Astrocyte (in vitro differentiated cells and primary cell): ENCODE measurements at regions not wholly inside any gene's neighbourhood (a gene's known extent, or its start where the extent isn't known, plus 50 kb on each side); places are given as distances from the start of the nearest gene placed in this dataset.
A peak's percentile ranks its signal among the peaks of the same experiment; 100 is the strongest.

ENCODE experiments used
- DNase-seq: peaks from one replicate; pipeline ENCODE4 v3.0.0-alpha.2; 2010; ENCODE audit warnings: low read depth
- FAIRE-seq: peaks from 2 replicates; lab custom pipeline; 2011; peaks lifted over from hg19 to GRCh38; lab: Jason Lieb, UNC
- H2AFZ ChIP-seq: 2 replicates; pipeline ENCODE4 v1.6.0; 2012; ENCODE audit warnings: low read depth, low read length, inconsistent platforms
- H3K27ac ChIP-seq: 2 replicates; pipeline ENCODE4 v1.5.1; 2011; ENCODE audit warnings: low read depth, low read length, inconsistent platforms
- H3K27me3 ChIP-seq: 2 replicates; pipeline ENCODE4 v1.6.0; 2011; ENCODE audit warnings: low read length, inconsistent platforms; ENCODE audit not compliant: insufficient read depth
- H3K36me3 ChIP-seq: 2 replicates; pipeline ENCODE4 v1.5.1; 2011; ENCODE audit warnings: low read length, inconsistent platforms; ENCODE audit not compliant: insufficient read depth
- H3K4me1 ChIP-seq: 2 replicates; pipeline ENCODE4 v1.5.1; 2011; ENCODE audit warnings: low read length, inconsistent platforms; ENCODE audit not compliant: insufficient read depth
- H3K4me2 ChIP-seq: 2 replicates; pipeline ENCODE4 v1.6.0; 2012; ENCODE audit warnings: low read length, inconsistent platforms
- H3K4me3 ChIP-seq: 2 replicates; pipeline ENCODE4 v1.5.1; 2011; ENCODE audit warnings: low read depth, mild to moderate bottlenecking, low read length, inconsistent platforms; ENCODE audit not compliant: insufficient read depth
- H3K79me2 ChIP-seq: 2 replicates; pipeline ENCODE4 v1.6.0; 2012; ENCODE audit warnings: mild to moderate bottlenecking, low read length, inconsistent platforms; ENCODE audit not compliant: insufficient read depth
- H3K9ac ChIP-seq: 2 replicates; pipeline ENCODE4 v1.6.0; 2012; ENCODE audit warnings: mild to moderate bottlenecking, low read length, inconsistent platforms
- H3K9me3 ChIP-seq: 2 replicates; pipeline ENCODE4 v1.5.1; 2012; ENCODE audit warnings: low read depth, mild to moderate bottlenecking, low read length, inconsistent platforms; ENCODE audit not compliant: insufficient read depth
- H4K20me1 ChIP-seq: 2 replicates; pipeline ENCODE4 v1.6.0; 2012; ENCODE audit warnings: low read length, inconsistent platforms; ENCODE audit not compliant: insufficient read depth
- H3K27ac Mint-ChIP-seq: one replicate; pipeline ENCODE4 v1.8.0; 2021; ENCODE audit warnings: mild to moderate bottlenecking, mixed read lengths; ENCODE audit not compliant: unreplicated experiment
- H3K27me3 Mint-ChIP-seq: one replicate; pipeline ENCODE4 v1.8.0; 2021; ENCODE audit warnings: low read depth, mixed read lengths; ENCODE audit not compliant: unreplicated experiment
- H3K36me3 Mint-ChIP-seq: one replicate; pipeline ENCODE4 v1.8.0; 2021; ENCODE audit warnings: low read depth, mixed read lengths; ENCODE audit not compliant: unreplicated experiment
- H3K4me1 Mint-ChIP-seq: one replicate; pipeline ENCODE4 v1.8.0; 2021; ENCODE audit warnings: low read depth, mixed read lengths; ENCODE audit not compliant: unreplicated experiment
- H3K4me3 Mint-ChIP-seq: one replicate; pipeline ENCODE4 v1.8.0; 2021; ENCODE audit warnings: mild to moderate bottlenecking, moderate library complexity, mixed read lengths; ENCODE audit not compliant: unreplicated experiment
- H3K9me3 Mint-ChIP-seq: one replicate; pipeline ENCODE4 v1.8.0; 2021; ENCODE audit warnings: mild to moderate bottlenecking, mixed read lengths; ENCODE audit not compliant: unreplicated experiment
- EZH2 ChIP-seq: IDR thresholded peaks from 2 replicates; pipeline ENCODE4 v1.6.1; 2012; ENCODE audit warnings: mild to moderate bottlenecking, low read length, inconsistent platforms; ENCODE audit not compliant: insufficient read depth
- TF ChIP-seq, protein P1 (sequence below): IDR thresholded peaks from 2 replicates; pipeline ENCODE4 v1.5.1; 2011; ENCODE audit warnings: low read depth, mild to moderate bottlenecking, inconsistent platforms, low read length, moderate library complexity; ENCODE audit not compliant: insufficient read depth

DNA sequence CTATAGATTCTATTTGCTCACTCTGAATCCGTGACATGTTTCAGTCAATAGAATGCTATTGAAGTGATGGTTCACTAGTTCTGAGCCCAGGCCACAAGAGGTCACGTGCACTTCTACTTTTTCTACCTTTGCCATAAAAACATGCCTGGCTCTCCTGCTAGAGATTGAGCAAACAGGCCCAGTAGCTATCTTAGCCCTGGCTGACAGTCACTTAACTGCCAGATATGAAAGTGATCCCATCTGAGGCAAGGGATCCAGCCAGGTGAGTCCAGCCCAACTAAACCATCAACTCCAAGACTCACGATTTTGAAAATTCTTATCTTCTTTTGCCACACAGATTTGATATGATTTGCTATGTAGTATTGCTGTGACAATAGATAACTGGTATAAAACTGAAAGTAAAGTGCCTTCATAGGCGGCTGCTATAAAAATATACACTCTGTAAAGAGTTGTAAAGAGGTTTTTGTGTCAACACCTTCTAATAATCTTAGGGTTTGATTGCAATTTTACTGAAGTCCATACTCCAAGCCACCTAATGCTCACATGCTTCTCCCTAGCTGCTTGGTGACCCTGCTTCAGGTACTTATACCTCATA lies 937.7 kb upstream of the SOX9 start:
- no peak overlapping the region for H3K4me2 ChIP-seq
- FAIRE-seq, result no peak
- no peaks in the 10 kb centered on the region for H3K36me3 ChIP-seq
- Mint-ChIP-seq H3K27me3 (no peaks in the 10 kb centered on the region), H3K4me1 (peaks cover 20% of the 10 kb centered on the region), H3K36me3 (no peaks in the 10 kb centered on the region), H3K27ac (no peak overlapping the region), H3K9me3 (no peaks in the 10 kb centered on the region), H3K4me3 (no peak overlapping the region)
- H2AFZ ChIP-seq, result no peak overlapping the region
- no peaks in the 10 kb centered on the region for H4K20me1 ChIP-seq
- no peak overlapping the region for H3K27ac ChIP-seq
- H3K4me3 ChIP-seq, result no peak overlapping the region
- H3K4me1 ChIP-seq, result peaks cover 13% of the 10 kb centered on the region
- no peak for DNase-seq
- no peak overlapping the region for H3K9ac ChIP-seq
- no peaks in the 10 kb centered on the region for H3K9me3 ChIP-seq
- H3K27me3 ChIP-seq, result no peaks in the 10 kb centered on the region
- no peak for TF ChIP-seq EZH2
- TF ChIP-seq, protein P1, sequence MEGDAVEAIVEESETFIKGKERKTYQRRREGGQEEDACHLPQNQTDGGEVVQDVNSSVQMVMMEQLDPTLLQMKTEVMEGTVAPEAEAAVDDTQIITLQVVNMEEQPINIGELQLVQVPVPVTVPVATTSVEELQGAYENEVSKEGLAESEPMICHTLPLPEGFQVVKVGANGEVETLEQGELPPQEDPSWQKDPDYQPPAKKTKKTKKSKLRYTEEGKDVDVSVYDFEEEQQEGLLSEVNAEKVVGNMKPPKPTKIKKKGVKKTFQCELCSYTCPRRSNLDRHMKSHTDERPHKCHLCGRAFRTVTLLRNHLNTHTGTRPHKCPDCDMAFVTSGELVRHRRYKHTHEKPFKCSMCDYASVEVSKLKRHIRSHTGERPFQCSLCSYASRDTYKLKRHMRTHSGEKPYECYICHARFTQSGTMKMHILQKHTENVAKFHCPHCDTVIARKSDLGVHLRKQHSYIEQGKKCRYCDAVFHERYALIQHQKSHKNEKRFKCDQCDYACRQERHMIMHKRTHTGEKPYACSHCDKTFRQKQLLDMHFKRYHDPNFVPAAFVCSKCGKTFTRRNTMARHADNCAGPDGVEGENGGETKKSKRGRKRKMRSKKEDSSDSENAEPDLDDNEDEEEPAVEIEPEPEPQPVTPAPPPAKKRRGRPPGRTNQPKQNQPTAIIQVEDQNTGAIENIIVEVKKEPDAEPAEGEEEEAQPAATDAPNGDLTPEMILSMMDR, result no peak
- no peaks in the 10 kb centered on the region for H3K79me2 ChIP-seq

DNA sequence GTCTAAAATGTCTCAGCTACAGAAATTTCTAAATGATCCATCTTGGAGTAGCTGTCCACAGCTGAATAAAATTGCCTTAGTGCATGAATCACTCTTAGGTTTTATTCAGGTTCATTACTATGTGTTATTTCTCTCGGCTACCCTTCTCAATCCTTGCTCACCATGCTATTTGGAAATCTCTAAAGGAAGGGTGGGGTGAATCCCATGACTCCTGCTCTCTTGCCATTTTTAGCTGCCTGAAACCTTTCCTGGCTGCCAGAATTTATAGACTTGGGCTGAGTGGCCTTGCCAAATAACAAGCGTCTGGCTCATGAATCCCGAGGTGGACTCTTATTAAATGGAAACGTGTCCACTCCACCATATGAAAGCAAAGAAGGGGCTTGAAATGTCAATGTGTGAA lies 936.1 kb upstream of the SOX9 start:
- H3K27me3 Mint-ChIP-seq, result no peaks in the 10 kb centered on the region
- Histone ChIP-seq H2AFZ (no peak overlapping the region), H4K20me1 (no peaks in the 10 kb centered on the region), H3K27me3 (no peaks in the 10 kb centered on the region), H3K9ac (no peak overlapping the region), H3K4me2 (no peak overlapping the region), H3K79me2 (no peaks in the 10 kb centered on the region), H3K27ac (no peak overlapping the region), H3K4me1 (peaks cover 26% of the 10 kb centered on the region), H3K4me3 (no peak overlapping the region), H3K9me3 (no peaks in the 10 kb centered on the region), H3K36me3 (no peaks in the 10 kb centered on the region)
- no peak overlapping the region for H3K4me3 Mint-ChIP-seq
- no peak for FAIRE-seq
- peaks cover 33% of the 10 kb centered on the region for H3K4me1 Mint-ChIP-seq
- DNase-seq, result peak; percentile 67
- H3K36me3 Mint-ChIP-seq, result no peaks in the 10 kb centered on the region
- H3K27ac Mint-ChIP-seq, result no peak overlapping the region
- H3K9me3 Mint-ChIP-seq, result no peaks in the 10 kb centered on the region
- no peak for TF ChIP-seq EZH2
- TF ChIP-seq, protein P1, result no peak

DNA sequence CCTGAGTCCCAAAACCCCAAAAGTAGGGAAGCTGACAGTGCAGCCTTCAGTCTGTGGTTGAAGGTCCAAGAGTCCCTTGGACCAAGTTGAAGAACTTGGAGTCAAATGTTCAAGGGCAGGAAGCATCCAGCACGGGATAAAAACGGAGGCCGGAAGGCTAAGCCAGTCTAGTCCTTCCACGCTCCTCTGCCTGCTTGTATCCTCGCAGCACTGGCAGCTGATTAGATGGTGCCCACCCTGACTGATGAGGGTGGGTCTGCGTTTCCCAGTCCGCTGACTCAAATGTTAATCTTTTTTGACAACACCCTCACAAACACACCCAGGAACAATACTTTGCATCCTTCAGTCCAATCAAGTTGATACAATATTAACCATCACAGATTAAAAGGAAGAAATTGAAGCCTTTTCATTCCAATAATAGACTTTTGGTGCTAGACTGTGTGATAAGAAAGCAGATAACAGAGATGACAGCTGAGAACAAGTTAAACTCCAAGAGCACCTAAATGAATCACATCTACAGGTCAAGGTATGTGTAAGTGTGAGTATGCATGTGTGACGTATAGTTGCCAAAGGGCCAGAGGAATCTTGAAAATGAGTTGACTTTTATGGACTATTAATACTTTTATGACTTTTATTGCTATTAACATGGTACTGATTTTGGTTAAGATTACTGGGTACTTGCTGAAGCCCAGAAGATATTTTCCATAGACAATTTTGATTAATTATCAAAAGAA lies 933.5 kb upstream of the SOX9 start:
- Histone ChIP-seq H3K27me3 (no peaks in the 10 kb centered on the region), H3K27ac (peak overlapping the region; percentile 95), H3K36me3 (no peaks in the 10 kb centered on the region), H3K9me3 (no peaks in the 10 kb centered on the region), H3K4me2 (no peak overlapping the region), H3K4me3 (no peak overlapping the region), H4K20me1 (no peaks in the 10 kb centered on the region), H3K9ac (no peak overlapping the region), H2AFZ (no peak overlapping the region), H3K4me1 (peaks cover 28% of the 10 kb centered on the region), H3K79me2 (no peaks in the 10 kb centered on the region)
- Mint-ChIP-seq H3K9me3 (no peaks in the 10 kb centered on the region), H3K36me3 (no peaks in the 10 kb centered on the region), H3K4me3 (no peak overlapping the region), H3K27me3 (no peaks in the 10 kb centered on the region), H3K4me1 (peaks cover 32% of the 10 kb centered on the region), H3K27ac (peak overlapping the region; percentile 31)
- DNase-seq, result no peak
- TF ChIP-seq, protein P1, result no peak
- peak; percentile 5 for FAIRE-seq
